PC-3 (cell line): ENCODE measurements at regions not wholly inside any gene's neighbourhood (a gene's known extent, or its start where the extent isn't known, plus 50 kb on each side); places are given as distances from the start of the nearest gene placed in this dataset.

Source experiments
- EZH2 ChIP-seq: fragments of 300-600 bp; sonication (generic); IDR thresholded peaks from one replicate; pipeline ENCODE4 v1.6.1; 2017; ENCODE audit warnings: antibody characterized with exemption, mild to moderate bottlenecking, low read length; ENCODE audit not compliant: unreplicated experiment
- EZH2phosphoT487 ChIP-seq: fragments of 300-600 bp; sonication (generic); IDR thresholded peaks from 2 replicates; pipeline ENCODE4 v1.6.1; 2018; ENCODE audit warnings: mild to moderate bottlenecking, antibody characterized with exemption, low read length, borderline replicate concordance
- TF ChIP-seq, protein P1 (sequence below): fragments of 300-600 bp; sonication (generic); conservative IDR thresholded peaks from 2 replicates; pipeline ENCODE4 v1.5.1; 2017; ENCODE audit warnings: antibody characterized with exemption, low read depth, mild to moderate bottlenecking, low read length

DNA sequence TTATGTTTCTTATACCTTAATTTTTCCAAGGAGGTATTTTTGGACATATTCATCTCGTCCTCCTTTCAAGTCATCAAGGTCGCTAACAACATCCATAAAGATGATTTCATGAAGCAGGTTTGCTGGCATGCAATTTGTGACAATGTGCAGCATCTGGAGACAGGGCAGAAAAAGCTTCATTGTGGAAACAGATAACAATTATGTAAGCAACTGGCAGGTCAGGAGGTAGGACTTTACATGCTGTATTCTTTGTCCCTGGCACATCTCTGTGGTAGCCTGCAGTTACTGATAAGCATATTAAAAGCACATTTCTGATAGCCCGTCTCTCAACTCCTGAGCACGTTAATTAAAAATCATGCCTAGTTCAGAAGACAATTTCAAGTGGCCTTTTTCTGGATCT is 156.8 kb downstream of the LEPR start:
- TF ChIP-seq, protein P1, sequence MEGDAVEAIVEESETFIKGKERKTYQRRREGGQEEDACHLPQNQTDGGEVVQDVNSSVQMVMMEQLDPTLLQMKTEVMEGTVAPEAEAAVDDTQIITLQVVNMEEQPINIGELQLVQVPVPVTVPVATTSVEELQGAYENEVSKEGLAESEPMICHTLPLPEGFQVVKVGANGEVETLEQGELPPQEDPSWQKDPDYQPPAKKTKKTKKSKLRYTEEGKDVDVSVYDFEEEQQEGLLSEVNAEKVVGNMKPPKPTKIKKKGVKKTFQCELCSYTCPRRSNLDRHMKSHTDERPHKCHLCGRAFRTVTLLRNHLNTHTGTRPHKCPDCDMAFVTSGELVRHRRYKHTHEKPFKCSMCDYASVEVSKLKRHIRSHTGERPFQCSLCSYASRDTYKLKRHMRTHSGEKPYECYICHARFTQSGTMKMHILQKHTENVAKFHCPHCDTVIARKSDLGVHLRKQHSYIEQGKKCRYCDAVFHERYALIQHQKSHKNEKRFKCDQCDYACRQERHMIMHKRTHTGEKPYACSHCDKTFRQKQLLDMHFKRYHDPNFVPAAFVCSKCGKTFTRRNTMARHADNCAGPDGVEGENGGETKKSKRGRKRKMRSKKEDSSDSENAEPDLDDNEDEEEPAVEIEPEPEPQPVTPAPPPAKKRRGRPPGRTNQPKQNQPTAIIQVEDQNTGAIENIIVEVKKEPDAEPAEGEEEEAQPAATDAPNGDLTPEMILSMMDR, result no peak
- TF ChIP-seq EZH2, result no peak
- no peak for TF ChIP-seq EZH2phosphoT487
